ENCODE measurements at regions not wholly inside any gene's neighbourhood (a gene's known extent, or its start where the extent isn't known, plus 50 kb on each side); places are given as distances from the start of the nearest gene placed in this dataset.

- no peak for DNase-seq (ENCODE audit: low spot score)
Measured at GRCh38 chr4:19883841-19884240, 367.9 kb upstream of the SLIT2 start.

- no peak for DNase-seq (ENCODE audit: low spot score)
Measured at GRCh38 chr4:19880206-19880605, 371.5 kb upstream of the SLIT2 start.

DNA sequence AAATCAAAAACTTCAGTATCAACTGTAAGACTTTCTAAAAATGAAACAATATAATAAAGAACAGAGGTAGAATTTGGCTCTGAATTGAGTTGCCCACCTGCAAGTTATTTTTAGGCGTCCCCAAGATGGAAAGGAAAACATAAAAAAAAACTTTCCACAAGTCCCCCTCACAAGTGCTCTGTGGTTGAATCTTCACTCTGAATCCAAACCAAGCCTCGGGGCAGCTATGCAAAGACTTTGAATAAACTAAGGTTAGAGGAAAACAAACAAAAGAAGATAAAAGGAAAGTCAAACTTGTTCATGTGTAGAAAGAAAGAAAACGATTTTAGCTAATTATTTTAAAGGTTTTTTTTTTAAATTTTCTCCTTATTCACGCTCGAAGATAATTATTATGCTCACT is 372.4 kb upstream of the SLIT2 start:
- DNase-seq (ENCODE audit: low spot score), result no peak

DNA sequence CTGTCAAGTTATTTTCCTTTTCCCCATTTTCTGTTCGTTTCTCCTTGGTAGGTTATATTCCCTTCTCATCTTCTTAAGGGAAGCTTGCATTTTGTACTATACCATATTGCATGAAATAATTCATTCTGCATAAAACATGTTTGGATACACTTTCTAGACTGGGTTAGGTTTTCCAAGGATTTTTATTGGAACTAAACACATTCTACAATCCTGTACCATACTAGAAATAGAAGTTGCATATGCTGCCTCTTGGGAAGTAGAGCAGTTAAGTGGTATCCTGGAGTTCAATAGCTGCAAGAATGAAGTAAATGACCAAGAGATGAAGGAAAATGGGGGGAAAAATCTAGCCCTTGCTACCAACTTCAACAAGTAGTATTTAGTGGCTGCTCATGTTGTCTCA is 393.7 kb upstream of the SLIT2 start:
- no peak for DNase-seq (ENCODE audit: low spot score)

- no peak for DNase-seq (ENCODE audit: low spot score)
Measured at GRCh38 chr4:19857380-19857779, 394.3 kb upstream of the SLIT2 start.

DNA sequence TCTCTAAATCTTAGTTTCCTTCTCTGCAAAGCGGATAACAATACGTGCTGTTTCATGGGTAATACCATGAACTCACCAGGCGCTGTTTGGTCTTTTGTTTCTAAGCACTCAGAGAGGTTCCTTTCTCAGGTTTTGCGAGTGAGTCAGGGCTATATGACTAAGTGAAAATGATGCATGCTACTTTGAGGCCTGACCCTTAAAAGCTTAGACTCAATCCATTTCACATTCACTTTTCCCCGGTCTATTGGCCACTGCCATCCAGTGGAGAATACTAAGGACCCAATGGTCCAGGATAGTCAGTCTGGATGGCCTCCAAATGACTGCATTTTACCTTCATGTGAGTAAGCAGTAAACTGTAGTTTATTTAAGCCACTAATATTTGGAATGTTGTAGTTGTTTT is 400.8 kb upstream of the SLIT2 start:
- no peak for DNase-seq (ENCODE audit: low spot score)

DNA sequence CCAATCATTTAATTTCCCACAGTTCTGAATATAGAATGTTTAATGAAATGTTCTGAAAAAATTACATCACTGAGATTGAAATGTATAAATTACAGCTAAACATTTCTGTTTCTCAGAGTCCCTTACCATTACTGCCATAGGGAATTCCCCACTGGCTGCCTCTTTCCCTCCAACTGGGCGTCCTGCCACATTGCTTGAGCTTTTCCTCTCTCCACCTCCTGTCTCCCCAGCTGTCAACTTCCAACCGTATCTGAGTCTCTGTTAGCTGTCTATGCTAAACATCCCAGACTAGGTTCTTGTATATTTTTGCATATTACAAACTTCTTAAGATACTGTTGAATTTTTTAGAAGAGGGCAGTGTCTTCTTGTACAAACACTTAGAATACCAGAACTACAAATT is 407.3 kb upstream of the SLIT2 start:
- DNase-seq (ENCODE audit: low spot score), result no peak

DNA sequence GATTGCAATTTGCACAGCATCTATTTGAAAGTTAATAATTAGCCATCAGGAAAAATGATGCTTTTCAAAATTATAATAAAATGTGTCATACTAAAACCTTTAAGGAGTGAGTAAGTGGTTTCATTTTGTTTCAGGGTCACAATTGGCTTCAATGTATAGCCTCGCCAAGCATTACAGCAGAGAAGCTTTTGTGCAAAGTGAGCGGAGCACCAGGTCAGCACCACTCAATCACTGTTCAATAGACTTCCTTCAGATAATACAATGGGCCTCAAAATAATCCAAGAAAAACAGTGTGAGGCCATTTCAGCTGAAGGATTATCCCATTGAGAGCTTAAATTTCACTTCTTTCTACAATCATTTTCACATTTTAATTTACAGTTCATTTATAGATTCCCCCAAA is 409.2 kb upstream of the SLIT2 start:
- DNase-seq (ENCODE audit: low spot score), result no peak

DNA sequence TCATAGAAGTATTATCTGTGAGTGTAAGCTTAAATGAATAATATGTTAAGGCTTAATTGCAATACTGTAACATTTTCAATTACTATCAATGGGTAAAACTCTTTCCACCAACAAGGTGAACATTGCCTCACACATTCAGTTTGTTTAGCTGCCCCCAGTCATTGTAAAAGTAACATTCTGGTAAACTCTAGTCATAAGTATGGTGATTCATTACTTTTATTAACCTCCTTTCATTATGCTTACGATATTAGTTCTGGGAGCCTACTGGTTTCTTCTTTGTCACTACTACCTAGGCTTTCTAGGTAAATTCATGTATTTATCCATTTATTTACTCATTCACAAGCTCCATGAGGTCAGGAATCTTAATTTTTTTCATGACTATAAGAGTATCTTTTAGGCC is 412.8 kb upstream of the SLIT2 start:
- no peak for DNase-seq (ENCODE audit: low spot score)

- no peak for DNase-seq (ENCODE audit: low spot score)
Measured at GRCh38 chr4:19835429-19835828, 416.3 kb upstream of the SLIT2 start.

- no peak for DNase-seq (ENCODE audit: low spot score)
Measured at GRCh38 chr4:19832411-19832810, 419.3 kb upstream of the SLIT2 start.

DNA sequence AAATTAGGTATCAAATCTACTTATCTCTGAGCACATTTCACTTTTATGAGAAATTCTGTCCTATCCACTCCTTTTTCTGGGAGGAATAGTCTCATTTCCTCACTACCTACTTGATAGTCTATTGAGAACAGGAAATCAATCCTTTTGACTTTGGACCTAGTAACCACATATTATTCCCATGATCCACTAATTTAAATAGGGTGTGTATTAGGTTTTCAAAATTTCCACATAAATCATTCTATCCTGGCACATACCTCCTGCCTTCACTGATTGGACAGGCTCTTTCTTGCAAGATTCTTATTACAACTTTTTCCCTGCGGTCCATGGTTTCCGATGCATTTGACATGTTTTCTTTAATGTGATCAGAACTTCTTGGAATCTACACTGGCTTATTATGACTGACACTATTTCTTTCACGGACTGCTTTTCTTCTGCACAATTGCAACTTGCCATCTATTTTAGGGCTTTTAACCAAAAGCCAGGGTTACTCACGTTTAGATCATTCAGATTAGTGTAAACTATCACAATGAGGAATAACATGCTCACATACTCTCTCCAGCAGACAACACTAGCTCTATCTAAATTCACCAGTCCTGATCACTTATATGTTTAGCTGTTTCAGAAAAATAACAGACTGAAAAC is 419.9 kb upstream of the SLIT2 start:
- no peak for DNase-seq (ENCODE audit: low spot score)

DNA sequence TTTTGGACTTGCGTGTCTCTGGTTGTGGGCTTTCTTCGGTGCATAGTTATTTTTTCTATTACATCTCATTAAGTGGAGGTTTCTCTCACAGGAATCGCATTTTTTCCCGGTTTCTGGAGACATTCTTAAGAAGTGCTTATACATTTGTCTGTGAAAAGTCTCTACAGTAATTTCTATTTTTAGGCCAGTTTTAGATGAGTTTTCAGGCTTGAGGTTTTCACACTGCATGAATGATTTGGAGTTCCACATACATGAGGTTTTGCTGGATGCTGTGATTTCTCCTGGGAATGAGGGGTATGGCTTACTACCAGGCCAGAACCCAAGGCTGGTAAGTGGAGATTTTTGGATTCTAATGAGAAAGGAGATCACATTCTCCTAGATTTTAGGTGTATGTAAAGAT is 422.6 kb upstream of the SLIT2 start:
- no peak for DNase-seq (ENCODE audit: low spot score)

- DNase-seq (ENCODE audit: low spot score), result no peak
Measured at GRCh38 chr4:19823781-19824180, 427.9 kb upstream of the SLIT2 start.

GRCh38 chr4:19819737-19820136 is 432.0 kb upstream of the SLIT2 start:
- no peak for DNase-seq (ENCODE audit: low spot score)

GRCh38 chr4:19809989-19810388 is 441.7 kb upstream of the SLIT2 start:
- no peak for DNase-seq (ENCODE audit: low spot score)

DNA sequence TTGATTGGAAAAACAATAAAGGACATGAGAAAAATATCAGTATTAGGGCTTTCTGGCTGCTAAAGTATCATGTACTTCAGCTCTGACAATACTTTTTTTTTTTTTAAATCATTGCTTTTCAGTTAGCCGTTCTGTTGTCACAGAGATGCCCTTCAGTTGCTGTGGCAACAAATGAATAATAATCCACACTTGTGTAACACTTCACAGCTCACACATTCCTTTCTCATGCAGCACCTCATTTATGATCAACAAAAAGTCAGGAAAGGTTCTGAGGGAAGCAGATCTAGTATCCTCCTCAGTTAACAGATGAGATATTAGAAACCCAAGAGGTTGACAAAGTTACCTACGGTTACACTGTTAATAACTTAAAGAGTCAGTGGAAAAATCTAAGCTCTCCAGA is 444.2 kb upstream of the SLIT2 start:
- no peak for DNase-seq (ENCODE audit: low spot score)

DNA sequence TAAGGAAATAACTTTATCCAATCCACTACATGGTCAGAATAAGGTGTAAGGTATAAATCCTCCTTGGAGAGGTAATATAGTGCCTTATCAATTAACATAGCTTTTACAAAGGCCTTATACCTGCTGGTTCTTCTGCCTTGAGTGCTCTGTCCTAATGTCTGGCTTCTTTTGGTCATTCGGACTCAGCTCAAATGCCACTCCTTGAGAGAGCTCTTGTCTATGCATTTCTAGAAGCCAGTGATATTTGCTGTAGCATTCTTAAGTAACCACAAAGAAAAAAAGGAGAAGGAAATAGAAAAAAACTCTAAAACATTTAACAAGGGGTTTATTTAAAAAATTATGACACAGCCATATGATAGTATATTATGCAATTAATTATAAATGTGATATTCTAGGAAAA is 444.8 kb upstream of the SLIT2 start:
- DNase-seq (ENCODE audit: low spot score), result no peak

DNA sequence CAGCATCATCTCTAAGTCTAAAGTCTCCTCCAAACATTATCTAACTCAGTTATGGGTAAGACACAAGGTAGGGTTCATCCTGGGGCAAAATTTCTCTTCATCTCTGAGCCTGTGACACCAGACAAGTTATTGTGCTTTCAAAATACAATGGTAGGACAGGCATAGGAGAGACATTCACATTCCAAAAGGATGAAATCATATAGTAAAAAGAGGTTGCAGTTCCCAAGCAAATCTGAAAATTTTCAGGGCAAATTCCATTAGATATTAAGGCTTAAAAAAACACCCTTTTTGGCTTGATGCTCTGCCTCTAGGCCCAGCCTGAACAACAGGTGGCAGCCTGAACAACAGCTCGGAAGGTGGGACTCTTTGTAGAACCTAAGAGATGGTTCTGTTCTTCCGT is 448.3 kb upstream of the SLIT2 start:
- DNase-seq (ENCODE audit: low spot score), result no peak

DNA sequence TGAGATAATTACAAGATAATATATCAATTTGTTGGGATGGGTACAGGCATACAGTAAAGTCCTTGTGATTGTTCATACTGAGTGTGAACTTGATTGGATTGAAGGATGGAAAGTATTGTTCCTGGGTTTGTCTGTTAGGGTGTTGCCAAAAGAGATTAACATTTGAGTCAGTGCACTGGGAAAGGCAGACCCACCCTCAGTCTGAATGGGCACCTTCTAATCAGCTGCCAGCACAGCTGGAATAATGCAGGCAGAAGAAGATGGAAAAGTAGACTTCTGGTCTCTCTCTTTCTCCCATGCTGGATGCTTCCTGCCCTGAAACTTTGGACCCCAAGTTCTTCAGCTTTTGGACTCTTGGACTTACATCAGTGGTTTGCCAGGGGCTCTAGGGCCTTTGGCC is 457.9 kb upstream of the SLIT2 start:
- DNase-seq (ENCODE audit: low spot score), result no peak

- no peak for DNase-seq (ENCODE audit: low spot score)
Measured at GRCh38 chr4:19791422-19792123, 460.1 kb upstream of the SLIT2 start.

- DNase-seq (ENCODE audit: low spot score), result no peak
Measured at GRCh38 chr4:19786616-19787015, 465.1 kb upstream of the SLIT2 start.

DNA sequence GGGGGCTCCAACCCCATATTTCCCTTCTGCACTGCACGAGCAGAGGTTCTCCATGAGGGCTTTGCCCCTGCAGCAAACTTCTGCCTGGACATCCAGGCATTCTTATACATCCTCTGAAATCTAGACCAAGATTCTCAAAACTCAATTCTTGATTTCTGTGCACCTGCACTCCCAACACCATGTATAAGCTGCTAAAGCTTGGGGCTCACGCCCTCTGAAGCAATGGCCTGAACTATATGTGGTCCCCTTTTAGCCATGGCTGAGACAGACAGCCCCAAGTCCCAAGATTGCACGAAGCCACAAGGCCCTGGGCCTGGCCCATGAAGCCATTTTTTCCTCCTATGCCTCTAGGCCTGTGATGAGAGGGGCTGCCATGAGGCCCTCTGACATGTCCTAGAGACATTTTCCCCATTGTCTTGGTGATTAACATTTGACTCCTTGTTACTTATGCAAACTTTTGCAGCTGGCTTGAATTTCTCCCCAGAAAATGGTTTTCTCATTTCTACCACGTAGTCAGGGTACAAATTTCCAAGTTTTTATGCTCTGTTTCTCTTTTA is 468.0 kb upstream of the SLIT2 start:
- no peak for DNase-seq (ENCODE audit: low spot score)

GRCh38 chr4:19780871-19781270 is 470.8 kb upstream of the SLIT2 start:
- no peak for DNase-seq (ENCODE audit: low spot score)

Data from COLO829 (cell line).